ENCODE measurements at regions not wholly inside any gene's neighbourhood (a gene's known extent, or its start where the extent isn't known, plus 50 kb on each side); places are given as distances from the start of the nearest gene placed in this dataset.

DNA sequence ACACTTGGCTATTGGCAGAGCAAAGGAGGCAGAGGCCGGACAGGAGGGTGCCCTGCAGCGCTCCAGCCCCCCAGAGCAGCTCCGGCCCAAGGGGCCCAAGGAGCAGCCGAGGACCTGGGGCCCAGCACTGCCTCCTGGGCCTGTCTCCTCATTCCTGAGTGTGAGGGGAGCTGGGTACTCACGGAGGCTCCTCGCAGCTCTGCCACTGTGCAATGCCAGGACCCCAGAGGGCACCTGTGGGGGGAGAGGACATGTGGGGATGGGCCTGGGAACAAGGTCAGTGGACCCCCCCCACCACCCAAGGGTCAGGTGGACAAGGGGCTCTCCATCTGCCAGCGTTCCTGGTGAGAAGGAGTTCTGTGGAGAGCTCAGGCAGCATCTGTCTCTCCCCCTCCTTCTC, 192.6 kb upstream of the PPP1R26 start:
- intact Hi-C loops (cut with micrococcal nuclease; ENCODE audit: unreplicated experiment): no loop called here
- ChIA-PET POLR2A (no interaction called here), CTCF (no interaction called here)
- peaks cover 7% of the 10 kb centered on the region for H3K4me1 Mint-ChIP-seq (ENCODE audit: low read depth, unreplicated experiment)
- TF ChIP-seq, protein P1, sequence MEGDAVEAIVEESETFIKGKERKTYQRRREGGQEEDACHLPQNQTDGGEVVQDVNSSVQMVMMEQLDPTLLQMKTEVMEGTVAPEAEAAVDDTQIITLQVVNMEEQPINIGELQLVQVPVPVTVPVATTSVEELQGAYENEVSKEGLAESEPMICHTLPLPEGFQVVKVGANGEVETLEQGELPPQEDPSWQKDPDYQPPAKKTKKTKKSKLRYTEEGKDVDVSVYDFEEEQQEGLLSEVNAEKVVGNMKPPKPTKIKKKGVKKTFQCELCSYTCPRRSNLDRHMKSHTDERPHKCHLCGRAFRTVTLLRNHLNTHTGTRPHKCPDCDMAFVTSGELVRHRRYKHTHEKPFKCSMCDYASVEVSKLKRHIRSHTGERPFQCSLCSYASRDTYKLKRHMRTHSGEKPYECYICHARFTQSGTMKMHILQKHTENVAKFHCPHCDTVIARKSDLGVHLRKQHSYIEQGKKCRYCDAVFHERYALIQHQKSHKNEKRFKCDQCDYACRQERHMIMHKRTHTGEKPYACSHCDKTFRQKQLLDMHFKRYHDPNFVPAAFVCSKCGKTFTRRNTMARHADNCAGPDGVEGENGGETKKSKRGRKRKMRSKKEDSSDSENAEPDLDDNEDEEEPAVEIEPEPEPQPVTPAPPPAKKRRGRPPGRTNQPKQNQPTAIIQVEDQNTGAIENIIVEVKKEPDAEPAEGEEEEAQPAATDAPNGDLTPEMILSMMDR (IDR thresholded peaks at IDR 0.05; ENCODE audit: insufficient read depth in 1 of 2, low read depth in 1 of 2, low read length in 1 of 2, severe bottlenecking in 1 of 2, unreplicated experiment in 1 of 2): no peak
- no peak overlapping the region for H3K27ac Mint-ChIP-seq (ENCODE audit: unreplicated experiment)
- Histone ChIP-seq H3K4me3 (ENCODE audit: low read depth, low read length) (no peak overlapping the region), H3K9me3 (peaks cover 4% of the 10 kb centered on the region; the same call in 1 of the 2 replicates), H3K36me3 (ENCODE audit: control insufficient read depth, insufficient read depth, low read length) (no peaks in the 10 kb centered on the region), H3K4me1 (no peaks in the 10 kb centered on the region), H3K27me3 (replicated peaks; ENCODE audit: control insufficient read depth, insufficient read depth, low read length) (no peaks in the 10 kb centered on the region)
- no peak overlapping the region for H3K4me3 Mint-ChIP-seq (ENCODE audit: unreplicated experiment)
- H3K9me3 Mint-ChIP-seq (ENCODE audit: unreplicated experiment): peaks cover 11% of the 10 kb centered on the region
- H3K36me3 Mint-ChIP-seq (ENCODE audit: insufficient read depth, unreplicated experiment): no peaks in the 10 kb centered on the region
- DNase-seq: no peak
- peaks cover 10% of the 10 kb centered on the region for H3K27me3 Mint-ChIP-seq (ENCODE audit: insufficient read depth, unreplicated experiment)
- no TSS peak for BruUV-seq (replicated peaks)

DNA sequence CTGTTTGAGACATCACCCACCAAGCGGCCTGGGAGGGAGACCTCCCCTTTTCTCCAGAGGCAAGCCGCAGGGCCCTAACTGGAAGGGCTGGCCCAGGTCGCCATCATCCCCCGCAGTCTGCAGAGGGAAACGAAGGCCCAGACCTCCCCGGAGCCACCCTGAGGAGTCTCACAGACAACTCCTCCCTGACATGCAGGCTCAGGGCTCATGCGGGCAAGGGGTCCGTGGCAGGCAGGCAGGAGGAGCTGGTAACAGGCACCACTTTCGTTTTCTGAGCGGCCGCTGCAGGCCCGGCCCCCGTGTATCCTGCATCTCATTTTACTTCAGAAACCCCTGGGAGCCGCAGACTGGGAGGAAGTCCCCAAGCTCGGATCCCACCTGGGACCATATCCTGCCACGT, 192.0 kb upstream of the PPP1R26 start:
- no peaks in the 10 kb centered on the region for H3K27me3 ChIP-seq (replicated peaks; ENCODE audit: control insufficient read depth, insufficient read depth, low read length)
- no TSS peak for BruUV-seq (replicated peaks)
- CTCF ChIA-PET: no interaction called here

DNA sequence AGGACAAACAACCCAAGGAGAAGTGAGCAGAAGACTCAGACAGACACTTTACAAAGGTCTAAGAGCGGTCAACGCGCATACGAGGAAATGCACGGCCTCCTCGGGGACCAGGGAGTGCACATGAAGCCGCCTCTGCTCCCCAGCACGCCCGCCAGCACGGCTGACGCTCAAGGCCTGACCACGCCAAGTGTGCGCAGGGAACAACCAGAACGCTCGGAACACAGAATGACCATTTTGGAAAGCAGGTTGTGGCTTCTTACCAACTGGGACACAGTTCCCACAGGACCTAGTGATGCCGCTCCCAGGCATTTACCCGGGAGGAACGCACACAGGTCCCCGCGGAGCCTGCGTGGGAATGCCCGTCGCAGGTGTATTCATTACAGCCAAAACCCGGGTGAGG, 191.5 kb upstream of the PPP1R26 start:
- peaks cover 11% of the 10 kb centered on the region for H3K9me3 Mint-ChIP-seq (ENCODE audit: unreplicated experiment)
- no peaks in the 10 kb centered on the region for H3K36me3 Mint-ChIP-seq (ENCODE audit: insufficient read depth, unreplicated experiment)
- Histone ChIP-seq H3K9me3 (peaks cover 4% of the 10 kb centered on the region; the same call in 1 of the 2 replicates), H3K27me3 (replicated peaks; ENCODE audit: control insufficient read depth, insufficient read depth, low read length) (no peaks in the 10 kb centered on the region), H3K4me3 (ENCODE audit: low read depth, low read length) (no peak overlapping the region), H3K4me1 (no peaks in the 10 kb centered on the region), H3K36me3 (ENCODE audit: control insufficient read depth, insufficient read depth, low read length) (no peaks in the 10 kb centered on the region)
- intact Hi-C loops (cut with micrococcal nuclease; ENCODE audit: unreplicated experiment): no loop called here
- no TSS peak for BruUV-seq (replicated peaks)
- H3K4me1 Mint-ChIP-seq (ENCODE audit: low read depth, unreplicated experiment): peaks cover 7% of the 10 kb centered on the region
- ChIA-PET POLR2A (no interaction called here), CTCF (no interaction called here)
- no peak overlapping the region for H3K4me3 Mint-ChIP-seq (ENCODE audit: unreplicated experiment)
- H3K27ac Mint-ChIP-seq (ENCODE audit: unreplicated experiment): no peak overlapping the region
- H3K27me3 Mint-ChIP-seq (ENCODE audit: insufficient read depth, unreplicated experiment): peaks cover 8% of the 10 kb centered on the region
- TF ChIP-seq, protein P1 (IDR thresholded peaks at IDR 0.05; ENCODE audit: insufficient read depth in 1 of 2, low read depth in 1 of 2, low read length in 1 of 2, severe bottlenecking in 1 of 2, unreplicated experiment in 1 of 2): no peak
- DNase-seq: no peak

More for the DNA sequence above, 192.0 kb upstream of the PPP1R26 start:
- Histone ChIP-seq H3K4me1 (no peaks in the 10 kb centered on the region), H3K4me3 (ENCODE audit: low read depth, low read length) (no peak overlapping the region), H3K36me3 (ENCODE audit: control insufficient read depth, insufficient read depth, low read length) (no peaks in the 10 kb centered on the region), H3K9me3 (peaks cover 4% of the 10 kb centered on the region; the same call in 1 of the 2 replicates)
- DNase-seq: no peak
- no peak overlapping the region for H3K27ac Mint-ChIP-seq (ENCODE audit: unreplicated experiment)
- no peak overlapping the region for H3K4me3 Mint-ChIP-seq (ENCODE audit: unreplicated experiment)
- TF ChIP-seq, protein P1 (IDR thresholded peaks at IDR 0.05; ENCODE audit: insufficient read depth in 1 of 2, low read depth in 1 of 2, low read length in 1 of 2, severe bottlenecking in 1 of 2, unreplicated experiment in 1 of 2): no peak
- peaks cover 7% of the 10 kb centered on the region for H3K4me1 Mint-ChIP-seq (ENCODE audit: low read depth, unreplicated experiment)
- H3K36me3 Mint-ChIP-seq (ENCODE audit: insufficient read depth, unreplicated experiment): no peaks in the 10 kb centered on the region
- peaks cover 11% of the 10 kb centered on the region for H3K9me3 Mint-ChIP-seq (ENCODE audit: unreplicated experiment)
- POLR2A ChIA-PET: no interaction called here
- H3K27me3 Mint-ChIP-seq (ENCODE audit: insufficient read depth, unreplicated experiment): peaks cover 8% of the 10 kb centered on the region
- intact Hi-C loops (cut with micrococcal nuclease; ENCODE audit: unreplicated experiment): no loop called here

Measured in Caco-2 (cell line).